Ascending aorta (tissue), 2 donors: ENCODE measurements at regions not wholly inside any gene's neighbourhood (a gene's known extent, or its start where the extent isn't known, plus 50 kb on each side); places are given as distances from the start of the nearest gene placed in this dataset.
"Not testable (repeated sequence)": the region's sequence is repeated elsewhere in the genome, so short reads cannot be mapped to it uniquely, and the experiment has no call there.

Experiments used
- DNase-seq, 2 donors: peaks; one replicate each; pipeline ENCODE4 v3.0.0-alpha.2; 2019; ENCODE audit warnings: low spot score in 2 of 2
- H3K27ac ChIP-seq, 2 donors: fragments of 200-600 bp; sonication (generic); one replicate each; pipeline ENCODE4 v1.5.1; 2016 to 2017; ENCODE audit warnings: mild to moderate bottlenecking in 1 of 2
- H3K27me3 ChIP-seq: fragments of 200-600 bp; sonication (generic); one replicate; pipeline ENCODE4 v1.5.1; 2017
- H3K36me3 ChIP-seq, 2 donors: fragments of 200-600 bp; sonication (generic); one replicate each; pipeline ENCODE4 v1.5.1; 2016
- H3K4me1 ChIP-seq, 2 donors: fragments of 200-600 bp; sonication (generic); one replicate each; pipeline ENCODE4 v1.5.1; 2016 to 2017; ENCODE audit warnings: mild to moderate bottlenecking in 1 of 2
- H3K4me3 ChIP-seq, 2 donors: fragments of 200-600 bp; sonication (generic); one replicate each; pipeline ENCODE4 v1.5.1; 2016 to 2017; ENCODE audit warnings: mild to moderate bottlenecking in 1 of 2
- H3K9me3 ChIP-seq, 2 donors: fragments of 200-600 bp; sonication (generic); one replicate each; pipeline ENCODE4 v1.5.1; 2016
- intact Hi-C: fragments of 100-400 bp; cut with DNase I; formaldehyde crosslinking; loops from one replicate; pipeline ENCODE4 v1.15.1; 2023
- TF ChIP-seq, protein P1 (sequence below), 3 experiments: fragments of 200-600 bp in 2 of 3; fragments of 450-650 bp in 1 of 3; sonication (generic) in 2 of 3; IDR thresholded peaks; one replicate each; pipeline ENCODE4 v1.5.1; 2016 to 2019; ENCODE audit warnings: antibody characterized with exemption in 3 of 3, mild to moderate bottlenecking in 1 of 3, moderate library complexity in 1 of 3

- intact Hi-C loops, H3K4me3 ChIP-seq, H3K9me3 ChIP-seq, H3K27ac ChIP-seq, H3K4me1 ChIP-seq, DNase-seq, H3K27me3 ChIP-seq, H3K36me3 ChIP-seq: not testable (repeated sequence)
Measured at GRCh38 chrX:76774912-76775311, 347.4 kb downstream of the MAGEE1 start.

GRCh38 chrX:76796311-76796710, 368.8 kb downstream of the MAGEE1 start:
- no peaks in the 10 kb centered on the region for H3K9me3 ChIP-seq
- H3K4me3 ChIP-seq = no peak overlapping the region
- intact Hi-C loops = no loop called here
- TF ChIP-seq, protein P1, sequence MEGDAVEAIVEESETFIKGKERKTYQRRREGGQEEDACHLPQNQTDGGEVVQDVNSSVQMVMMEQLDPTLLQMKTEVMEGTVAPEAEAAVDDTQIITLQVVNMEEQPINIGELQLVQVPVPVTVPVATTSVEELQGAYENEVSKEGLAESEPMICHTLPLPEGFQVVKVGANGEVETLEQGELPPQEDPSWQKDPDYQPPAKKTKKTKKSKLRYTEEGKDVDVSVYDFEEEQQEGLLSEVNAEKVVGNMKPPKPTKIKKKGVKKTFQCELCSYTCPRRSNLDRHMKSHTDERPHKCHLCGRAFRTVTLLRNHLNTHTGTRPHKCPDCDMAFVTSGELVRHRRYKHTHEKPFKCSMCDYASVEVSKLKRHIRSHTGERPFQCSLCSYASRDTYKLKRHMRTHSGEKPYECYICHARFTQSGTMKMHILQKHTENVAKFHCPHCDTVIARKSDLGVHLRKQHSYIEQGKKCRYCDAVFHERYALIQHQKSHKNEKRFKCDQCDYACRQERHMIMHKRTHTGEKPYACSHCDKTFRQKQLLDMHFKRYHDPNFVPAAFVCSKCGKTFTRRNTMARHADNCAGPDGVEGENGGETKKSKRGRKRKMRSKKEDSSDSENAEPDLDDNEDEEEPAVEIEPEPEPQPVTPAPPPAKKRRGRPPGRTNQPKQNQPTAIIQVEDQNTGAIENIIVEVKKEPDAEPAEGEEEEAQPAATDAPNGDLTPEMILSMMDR (IDR thresholded peaks at IDR 0.05) = no peak
- no peak overlapping the region for H3K27ac ChIP-seq
- H3K4me1 ChIP-seq = no peaks in the 10 kb centered on the region
- H3K27me3 ChIP-seq = no peaks in the 10 kb centered on the region
- H3K36me3 ChIP-seq = no peaks in the 10 kb centered on the region
- DNase-seq = no peak

DNA sequence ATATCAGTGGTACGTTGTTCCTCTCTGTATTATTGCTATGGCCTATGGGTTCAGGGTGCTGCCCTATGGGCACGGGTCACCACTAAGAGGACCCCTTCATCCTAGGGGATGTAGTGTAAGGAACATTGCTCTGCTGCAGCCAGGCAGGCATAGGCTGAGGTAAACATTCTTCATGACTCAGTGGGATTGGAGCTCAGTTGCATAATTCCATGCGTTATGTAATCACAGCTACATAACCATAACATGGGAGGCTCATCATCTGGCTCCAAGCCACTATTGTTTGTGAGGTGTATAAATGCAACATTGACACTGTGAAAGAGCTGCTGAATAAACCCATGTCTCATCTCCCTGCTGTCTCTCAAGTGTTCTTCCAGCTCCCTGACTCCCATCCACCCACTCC, 375.2 kb downstream of the MAGEE1 start:
- no peak overlapping the region for H3K4me3 ChIP-seq
- DNase-seq = no peak
- no peaks in the 10 kb centered on the region for H3K9me3 ChIP-seq
- TF ChIP-seq, protein P1 (IDR thresholded peaks at IDR 0.05) = no peak
- H3K27me3 ChIP-seq = no peaks in the 10 kb centered on the region
- no peaks in the 10 kb centered on the region for H3K4me1 ChIP-seq
- no peak overlapping the region for H3K27ac ChIP-seq
- intact Hi-C loops = no loop called here
- no peaks in the 10 kb centered on the region for H3K36me3 ChIP-seq

DNA sequence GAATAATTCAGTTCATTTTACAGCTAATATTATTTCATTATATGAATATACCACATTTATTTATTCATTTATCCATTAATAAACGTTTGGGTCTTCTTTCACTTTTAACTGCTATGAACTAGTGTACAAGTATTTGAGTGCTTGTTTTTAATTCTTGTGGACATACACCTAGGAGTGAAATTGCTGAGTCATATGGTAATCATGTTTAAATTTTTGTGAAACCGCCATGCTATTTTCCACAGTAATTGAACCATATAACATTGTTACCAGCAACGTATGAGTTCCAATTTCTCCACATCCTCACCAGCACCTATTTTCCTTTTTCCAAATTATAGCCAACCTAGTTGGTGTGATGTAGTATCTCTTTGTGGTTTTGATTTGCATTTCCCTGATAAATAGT, 388.2 kb downstream of the MAGEE1 start:
- H3K4me1 ChIP-seq = no peaks in the 10 kb centered on the region
- intact Hi-C loops = no loop called here
- H3K27me3 ChIP-seq = no peaks in the 10 kb centered on the region
- TF ChIP-seq, protein P1 (IDR thresholded peaks at IDR 0.05) = no peak
- H3K9me3 ChIP-seq = no peaks in the 10 kb centered on the region
- no peak overlapping the region for H3K4me3 ChIP-seq
- no peak overlapping the region for H3K27ac ChIP-seq
- DNase-seq = no peak
- H3K36me3 ChIP-seq = no peaks in the 10 kb centered on the region

GRCh38 chrX:76817279-76817678, 389.8 kb downstream of the MAGEE1 start:
- H3K4me3 ChIP-seq, H3K4me1 ChIP-seq, H3K9me3 ChIP-seq, H3K36me3 ChIP-seq, H3K27me3 ChIP-seq, intact Hi-C loops, DNase-seq, H3K27ac ChIP-seq: not testable (repeated sequence)

DNA sequence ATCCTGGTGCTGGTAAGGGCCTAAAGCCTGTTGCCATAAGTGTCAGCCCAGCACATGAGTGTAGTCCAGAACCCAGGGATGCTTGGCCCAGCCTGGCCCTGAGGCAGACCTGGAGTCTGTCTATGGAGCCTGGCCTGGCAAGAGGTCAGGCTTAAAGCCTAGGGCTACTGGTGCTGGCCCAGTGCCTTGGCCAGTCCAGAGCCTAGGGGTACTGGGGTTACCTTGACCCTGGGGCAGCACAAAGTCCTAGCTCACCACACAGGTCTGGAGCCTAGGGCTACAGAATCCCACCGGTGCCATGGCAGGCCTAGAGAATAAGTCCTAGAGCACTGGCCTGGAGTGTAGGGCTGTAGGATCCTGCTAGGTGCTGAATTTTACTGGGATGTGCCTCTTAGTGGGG, 393.8 kb downstream of the MAGEE1 start:
- no peak for DNase-seq
- Histone ChIP-seq H3K4me3 (no peak overlapping the region), H3K27me3 (no peaks in the 10 kb centered on the region), H3K4me1 (no peaks in the 10 kb centered on the region), H3K9me3 (no peaks in the 10 kb centered on the region), H3K36me3 (no peaks in the 10 kb centered on the region), H3K27ac (no peak overlapping the region)
- TF ChIP-seq, protein P1 (IDR thresholded peaks at IDR 0.05) = no peak
- intact Hi-C loops = no loop called here

DNA sequence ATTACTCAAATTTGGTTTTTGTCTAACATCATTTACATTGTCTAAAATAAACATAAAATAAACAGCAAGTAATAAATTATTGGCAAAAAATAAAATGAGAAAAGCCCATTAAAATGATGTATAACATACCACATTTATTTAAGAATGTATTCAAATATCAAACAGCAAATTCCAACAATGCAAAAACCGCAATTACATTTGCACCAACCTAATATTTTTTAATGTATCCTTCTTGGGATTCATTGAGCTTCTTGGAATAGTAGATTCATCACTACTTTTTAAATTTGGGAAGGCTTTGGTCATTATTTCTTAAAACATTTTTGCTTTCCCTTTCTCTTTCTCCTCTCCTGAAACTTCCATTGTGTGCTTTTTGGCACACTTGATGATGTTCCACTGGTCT, 400.2 kb downstream of the MAGEE1 start:
- intact Hi-C loops = no loop called here
- H3K4me3 ChIP-seq = no peak overlapping the region
- TF ChIP-seq, protein P1 (IDR thresholded peaks at IDR 0.05) = no peak
- no peaks in the 10 kb centered on the region for H3K27me3 ChIP-seq
- no peak for DNase-seq
- no peaks in the 10 kb centered on the region for H3K36me3 ChIP-seq
- no peak overlapping the region for H3K27ac ChIP-seq
- H3K9me3 ChIP-seq = no peaks in the 10 kb centered on the region
- no peaks in the 10 kb centered on the region for H3K4me1 ChIP-seq

DNA sequence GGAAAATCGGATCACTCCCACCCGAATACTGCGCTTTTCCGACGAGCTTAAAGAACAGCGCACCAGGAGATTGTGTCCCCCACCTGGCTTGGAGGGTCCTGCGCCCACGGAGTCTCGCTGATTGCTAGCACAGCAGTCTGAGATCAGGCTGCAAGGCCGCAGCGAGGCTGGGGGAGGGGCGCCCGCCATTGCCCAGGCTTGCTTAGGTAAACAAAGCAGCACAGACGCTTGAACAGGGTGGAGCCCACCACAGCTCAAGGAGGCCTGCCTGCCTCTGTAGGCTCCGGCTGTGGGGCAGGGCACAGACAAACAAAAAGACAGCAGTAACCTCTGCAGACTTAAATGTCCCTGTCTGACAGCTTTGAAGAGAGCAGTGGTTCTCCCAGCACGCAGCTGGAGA, 413.4 kb downstream of the MAGEE1 start:
- intact Hi-C loops, H3K9me3 ChIP-seq, H3K27me3 ChIP-seq, H3K4me3 ChIP-seq, H3K36me3 ChIP-seq, H3K4me1 ChIP-seq, H3K27ac ChIP-seq, DNase-seq: not testable (repeated sequence)
